ENCODE measurements at regions not wholly inside any gene's neighbourhood (a gene's known extent, or its start where the extent isn't known, plus 50 kb on each side); places are given as distances from the start of the nearest gene placed in this dataset.
A peak's percentile ranks its signal among the peaks of the same experiment; 100 is the strongest.

GRCh38 chr11:115644856-115645255 lies 140.6 kb upstream of the CADM1 start:
- Histone ChIP-seq H3K27ac (ENCODE audit: insufficient read depth, low read length) (no peak overlapping the region), H4K20me1 (ENCODE audit: control insufficient read depth, extremely low read depth, insufficient read depth, low read length) (no peaks in the 10 kb centered on the region)
- DNase-seq (ENCODE audit: low read depth in 2 of 2) = peak; percentile 45 to 73

GRCh38 chr11:115643549-115644270 lies 139.5 kb upstream of the CADM1 start:
- no peaks in the 10 kb centered on the region for H3K9me3 ChIP-seq (ENCODE audit: control insufficient read depth, insufficient read depth, low read depth, low read length)
- H3K4me2 ChIP-seq (ENCODE audit: extremely low read depth, insufficient read depth, low read length) = no peak overlapping the region
- TF ChIP-seq EZH2 (IDR thresholded peaks at IDR 0.05; ENCODE audit: low read length, missing control alignments) = no peak
- TF ChIP-seq CTCF (conservative IDR thresholded peaks at IDR 0.05 in 1 of 2, IDR thresholded peaks at IDR 0.05 in 1 of 2; ENCODE audit: low read depth in 1 of 2, low read length in 2 of 2) = no peak
- H3K36me3 ChIP-seq (ENCODE audit: control insufficient read depth, insufficient read depth, low read length) = no peaks in the 10 kb centered on the region
- no peak overlapping the region for H2AFZ ChIP-seq (ENCODE audit: low read length)
- no peaks in the 10 kb centered on the region for H3K79me2 ChIP-seq (ENCODE audit: control insufficient read depth, insufficient read depth, low read length)
- H3K9ac ChIP-seq (ENCODE audit: insufficient read depth, low read length) = no peak overlapping the region
- H3K4me1 ChIP-seq (ENCODE audit: control insufficient read depth, extremely low read depth, insufficient read depth, low read length) = no peaks in the 10 kb centered on the region
- no peak for DNase-seq (ENCODE audit: low read depth in 2 of 2)
- H4K20me1 ChIP-seq (ENCODE audit: control insufficient read depth, extremely low read depth, insufficient read depth, low read length) = no peaks in the 10 kb centered on the region
- no peak overlapping the region for H3K27ac ChIP-seq (ENCODE audit: insufficient read depth, low read length)
- H3K4me3 ChIP-seq (replicated peaks in 1 of 4; ENCODE audit: control extremely low read depth in 1 of 4, insufficient read depth in 1 of 4, low read depth in 3 of 4, low read length in 4 of 4) = no peak overlapping the region
- peaks cover 32% of the 10 kb centered on the region for H3K27me3 ChIP-seq (ENCODE audit: control insufficient read depth, insufficient read depth, low read length)

More at GRCh38 chr11:115644856-115645255, 140.6 kb upstream of the CADM1 start:
- no peak for TF ChIP-seq CTCF (conservative IDR thresholded peaks at IDR 0.05 in 1 of 2, IDR thresholded peaks at IDR 0.05 in 1 of 2; ENCODE audit: low read depth in 1 of 2, low read length in 2 of 2)
- no peak for TF ChIP-seq EZH2 (IDR thresholded peaks at IDR 0.05; ENCODE audit: low read length, missing control alignments)
- no peaks in the 10 kb centered on the region for H3K9me3 ChIP-seq (ENCODE audit: control insufficient read depth, insufficient read depth, low read depth, low read length)
- no peaks in the 10 kb centered on the region for H3K79me2 ChIP-seq (ENCODE audit: control insufficient read depth, insufficient read depth, low read length)
- peaks cover 32% of the 10 kb centered on the region for H3K27me3 ChIP-seq (ENCODE audit: control insufficient read depth, insufficient read depth, low read length)
- no peaks in the 10 kb centered on the region for H3K4me1 ChIP-seq (ENCODE audit: control insufficient read depth, extremely low read depth, insufficient read depth, low read length)
- no peak overlapping the region for H3K9ac ChIP-seq (ENCODE audit: insufficient read depth, low read length)
- H3K4me3 ChIP-seq (replicated peaks in 1 of 4; ENCODE audit: control extremely low read depth in 1 of 4, insufficient read depth in 1 of 4, low read depth in 3 of 4, low read length in 4 of 4) = no peak overlapping the region
- H2AFZ ChIP-seq (ENCODE audit: low read length) = no peak overlapping the region
- H3K36me3 ChIP-seq (ENCODE audit: control insufficient read depth, insufficient read depth, low read length) = no peaks in the 10 kb centered on the region
- H3K4me2 ChIP-seq (ENCODE audit: extremely low read depth, insufficient read depth, low read length) = no peak overlapping the region

- no peak overlapping the region for H3K9ac ChIP-seq (ENCODE audit: insufficient read depth, low read length)
- H3K4me2 ChIP-seq (ENCODE audit: extremely low read depth, insufficient read depth, low read length) = no peak overlapping the region
- H3K9me3 ChIP-seq (ENCODE audit: control insufficient read depth, insufficient read depth, low read depth, low read length) = no peaks in the 10 kb centered on the region
- no peak for DNase-seq (ENCODE audit: low read depth in 2 of 2)
- no peaks in the 10 kb centered on the region for H3K4me1 ChIP-seq (ENCODE audit: control insufficient read depth, extremely low read depth, insufficient read depth, low read length)
- no peaks in the 10 kb centered on the region for H4K20me1 ChIP-seq (ENCODE audit: control insufficient read depth, extremely low read depth, insufficient read depth, low read length)
- no peaks in the 10 kb centered on the region for H3K36me3 ChIP-seq (ENCODE audit: control insufficient read depth, insufficient read depth, low read length)
- TF ChIP-seq EZH2 (IDR thresholded peaks at IDR 0.05; ENCODE audit: low read length, missing control alignments) (no peak), CTCF (conservative IDR thresholded peaks at IDR 0.05 in 1 of 2, IDR thresholded peaks at IDR 0.05 in 1 of 2; ENCODE audit: low read depth in 1 of 2, low read length in 2 of 2) (no peak)
- no peak overlapping the region for H3K4me3 ChIP-seq (replicated peaks in 1 of 4; ENCODE audit: control extremely low read depth in 1 of 4, insufficient read depth in 1 of 4, low read depth in 3 of 4, low read length in 4 of 4)
- H3K27ac ChIP-seq (ENCODE audit: insufficient read depth, low read length) = no peak overlapping the region
- H2AFZ ChIP-seq (ENCODE audit: low read length) = no peak overlapping the region
- H3K79me2 ChIP-seq (ENCODE audit: control insufficient read depth, insufficient read depth, low read length) = no peaks in the 10 kb centered on the region
- peaks cover 32% of the 10 kb centered on the region for H3K27me3 ChIP-seq (ENCODE audit: control insufficient read depth, insufficient read depth, low read length)
These were observed 138.4 kb upstream of the CADM1 start for GRCh38 chr11:115642660-115643059.
